ENCODE measurements at regions not wholly inside any gene's neighbourhood (a gene's known extent, or its start where the extent isn't known, plus 50 kb on each side); places are given as distances from the start of the nearest gene placed in this dataset.

GRCh38 chr4:177573507-177573906, 131.3 kb upstream of the AGA start:
- no peak for DNase-seq (ENCODE audit: low spot score)

- no peak for DNase-seq (ENCODE audit: low spot score)
Measured at GRCh38 chr4:177574446-177574845, 132.2 kb upstream of the AGA start.

GRCh38 chr4:177579649-177580048, 137.4 kb upstream of the AGA start:
- peak; percentile 7 for DNase-seq (ENCODE audit: low spot score)

GRCh38 chr4:177582992-177583391, 140.8 kb upstream of the AGA start:
- DNase-seq (ENCODE audit: low spot score), result no peak

- no peak for DNase-seq (ENCODE audit: low spot score)
Measured at GRCh38 chr4:177587989-177588388, 145.8 kb upstream of the AGA start.

GRCh38 chr4:177595386-177595785, 153.1 kb upstream of the AGA start:
- no peak for DNase-seq (ENCODE audit: low spot score)

GRCh38 chr4:177596035-177596434, 153.8 kb upstream of the AGA start:
- peak; percentile 68 for DNase-seq (ENCODE audit: low spot score)

GRCh38 chr4:177596991-177597390, 154.8 kb upstream of the AGA start:
- no peak for DNase-seq (ENCODE audit: low spot score)

GRCh38 chr4:177605252-177605651, 163.0 kb upstream of the AGA start:
- no peak for DNase-seq (ENCODE audit: low spot score)

GRCh38 chr4:177607111-177607573, 164.9 kb upstream of the AGA start:
- DNase-seq (ENCODE audit: low spot score), result no peak

- DNase-seq (ENCODE audit: low spot score), result no peak
Measured at GRCh38 chr4:177611974-177612664, 169.9 kb upstream of the AGA start.

GRCh38 chr4:177612684-177613083, 170.4 kb upstream of the AGA start:
- no peak for DNase-seq (ENCODE audit: low spot score)

GRCh38 chr4:177632481-177632880, 190.2 kb upstream of the AGA start:
- DNase-seq (ENCODE audit: low spot score), result no peak

GRCh38 chr4:177638871-177639270, 196.6 kb upstream of the AGA start:
- DNase-seq (ENCODE audit: low spot score), result peak; percentile 37

- no peak for DNase-seq (ENCODE audit: low spot score)
Measured at GRCh38 chr4:177640864-177641263, 198.6 kb upstream of the AGA start.

- DNase-seq (ENCODE audit: low spot score), result no peak
Measured at GRCh38 chr4:177660223-177660622, 218.0 kb upstream of the AGA start.

- no peak for DNase-seq (ENCODE audit: low spot score)
Measured at GRCh38 chr4:177667687-177668086, 225.4 kb upstream of the AGA start.

- DNase-seq (ENCODE audit: low spot score), result no peak
Measured at GRCh38 chr4:177671387-177671786, 229.2 kb upstream of the AGA start.

GRCh38 chr4:177671845-177672244, 229.6 kb upstream of the AGA start:
- no peak for DNase-seq (ENCODE audit: low spot score)

GRCh38 chr4:177673985-177674489, 231.8 kb upstream of the AGA start:
- DNase-seq (ENCODE audit: low spot score), result no peak

- no peak for DNase-seq (ENCODE audit: low spot score)
Measured at GRCh38 chr4:177680308-177680707, 238.1 kb upstream of the AGA start.

- no peak for DNase-seq (ENCODE audit: low spot score)
Measured at GRCh38 chr4:177681902-177682301, 239.7 kb upstream of the AGA start.

GRCh38 chr4:177687117-177687516, 244.9 kb upstream of the AGA start:
- DNase-seq (ENCODE audit: low spot score), result no peak

GRCh38 chr4:177692907-177693306, 250.7 kb upstream of the AGA start:
- no peak for DNase-seq (ENCODE audit: low spot score)

Data from kidney capillary endothelial cell (primary cell).